HG03175 (cell line): ENCODE measurements at regions not wholly inside any gene's neighbourhood (a gene's known extent, or its start where the extent isn't known, plus 50 kb on each side); places are given as distances from the start of the nearest gene placed in this dataset.

Experiments
- ATAC-seq: cut with Tn5 transposase; IDR thresholded peaks from one replicate; pipeline ENCODE4 v1.9.1; 2021; ENCODE audit warnings: mild to moderate bottlenecking, moderate library complexity; ENCODE audit not compliant: unreplicated experiment

- no peak for ATAC-seq
These were observed 199.5 kb upstream of the PLET1 start for GRCh38 chr11:112460141-112460540.

GRCh38 chr11:112464949-112465348, 204.3 kb upstream of the PLET1 start:
- no peak for ATAC-seq

- no peak for ATAC-seq
These were observed 204.9 kb upstream of the PLET1 start for GRCh38 chr11:112465433-112466024.

- ATAC-seq, result no peak
These were observed 207.1 kb upstream of the PLET1 start for GRCh38 chr11:112467721-112468120.

- ATAC-seq, result no peak
These were observed 208.7 kb upstream of the PLET1 start for GRCh38 chr11:112469376-112469775.

- ATAC-seq, result no peak
These were observed 209.7 kb upstream of the PLET1 start for GRCh38 chr11:112470355-112470754.

- no peak for ATAC-seq
These were observed 211.1 kb upstream of the PLET1 start for GRCh38 chr11:112471731-112472130.

GRCh38 chr11:112477152-112477551, 216.5 kb upstream of the PLET1 start:
- no peak for ATAC-seq

- no peak for ATAC-seq
These were observed 217.1 kb upstream of the PLET1 start for GRCh38 chr11:112477581-112478317.

- ATAC-seq, result no peak
These were observed 218.1 kb upstream of the PLET1 start for GRCh38 chr11:112478806-112479205.

- no peak for ATAC-seq
These were observed 220.8 kb upstream of the PLET1 start for GRCh38 chr11:112481431-112481830.

GRCh38 chr11:112481893-112482292, 221.2 kb upstream of the PLET1 start:
- no peak for ATAC-seq

- peak; percentile 64 for ATAC-seq
These were observed 224.6 kb upstream of the PLET1 start for GRCh38 chr11:112485280-112485679.

GRCh38 chr11:112497826-112498225, 237.2 kb upstream of the PLET1 start:
- ATAC-seq, result no peak

GRCh38 chr11:112498701-112499100, 238.0 kb upstream of the PLET1 start:
- ATAC-seq, result no peak

GRCh38 chr11:112499153-112499880, 238.7 kb upstream of the PLET1 start:
- no peak for ATAC-seq

- ATAC-seq, result no peak
These were observed 239.2 kb upstream of the PLET1 start for GRCh38 chr11:112499881-112500204.

- no peak for ATAC-seq
These were observed 242.8 kb upstream of the PLET1 start for GRCh38 chr11:112503410-112503809.

GRCh38 chr11:112504056-112504455, 243.4 kb upstream of the PLET1 start:
- no peak for ATAC-seq

- no peak for ATAC-seq
These were observed 246.2 kb upstream of the PLET1 start for GRCh38 chr11:112506852-112507251.

GRCh38 chr11:112507281-112507680, 246.6 kb upstream of the PLET1 start:
- no peak for ATAC-seq

GRCh38 chr11:112508750-112509149, 248.1 kb upstream of the PLET1 start:
- no peak for ATAC-seq
